Right lobe of liver (tissue), 6 donors: ENCODE measurements at regions not wholly inside any gene's neighbourhood (a gene's known extent, or its start where the extent isn't known, plus 50 kb on each side); places are given as distances from the start of the nearest gene placed in this dataset.

Experiments
- ATAC-seq, 4 donors: fragments of 200-7000 bp; cut with Tn5 transposase; one replicate each; pipeline ENCODE4 v1.9.1; 2020; ENCODE audit warnings: mild to moderate bottlenecking in 4 of 4, moderate library complexity in 4 of 4
- DNase-seq, 3 donors: peaks; one replicate each; pipeline ENCODE4 v3.0.0-alpha.2; 2020
- H3K27ac ChIP-seq, 3 donors: fragments of 200-600 bp; one replicate each; pipeline ENCODE4 v1.8.0; 2022
- H3K27me3 ChIP-seq, 2 donors: fragments of 200-600 bp; one replicate each; pipeline ENCODE4 v1.8.0; 2022
- H3K36me3 ChIP-seq, 4 donors: fragments of 200-600 bp; sonication (generic) in 1 of 4; one replicate each; pipeline versions ENCODE4 v1.5.1 to v1.8.0; 2017 to 2022; ENCODE audit warnings: control low read depth in 1 of 4
- H3K4me1 ChIP-seq, 4 donors: fragments of 200-600 bp; sonication (generic) in 1 of 4; one replicate each; pipeline versions ENCODE4 v1.5.1 to v1.8.0; 2017 to 2022; ENCODE audit warnings: control low read depth in 1 of 4
- H3K4me3 ChIP-seq, 3 donors: fragments of 200-600 bp; one replicate each; pipeline ENCODE4 v1.8.0; 2022
- H3K9me3 ChIP-seq, 4 donors: fragments of 200-600 bp; sonication (generic) in 1 of 4; one replicate each; pipeline versions ENCODE4 v1.5.1 to v1.8.0; 2017 to 2022; ENCODE audit warnings: control low read depth in 1 of 4
- CTCF ChIP-seq, 4 donors: fragments of 200-600 bp in 3 of 4; fragments of 450-650 bp in 1 of 4; IDR thresholded peaks; one replicate each; pipeline versions ENCODE4 v1.5.1 to v1.8.0; 2016 to 2022; ENCODE audit warnings: antibody characterized with exemption in 4 of 4, mild to moderate bottlenecking in 2 of 4
- POLR2A ChIP-seq: fragments of 450-650 bp; IDR thresholded peaks from one replicate; pipeline ENCODE4 v1.6.1; 2017; ENCODE audit warnings: antibody characterized with exemption, mild to moderate bottlenecking
- WGBS: methylation state at CpG from one replicate; pipeline ENCODE4 v1.1.6; 2018; ENCODE audit warnings: low coverage, low lambda C conversion rate; ENCODE audit not compliant: insufficient coverage; ENCODE audit errors: missing lambda C conversion rate; 5-methylcytosine and 5-hydroxymethylcytosine counted together
- intact Hi-C, 2 donors: fragments of 100-400 bp; cut with DNase I; formaldehyde crosslinking; loops; one replicate each; pipeline versions ENCODE4 v1.11.2 to v1.14.1; 2022
- donor health status: DM: no; HTN: yes; CAD: no.
- donor health status: DM: no; HTN: no; CAD: no.
- donor health status: DM: no; HTN: no; CAD: no.
- donor health status: DM: no; HTN: yes; CAD: no.
- donor health status: DM: no; HTN: yes; CAD: no.

DNA sequence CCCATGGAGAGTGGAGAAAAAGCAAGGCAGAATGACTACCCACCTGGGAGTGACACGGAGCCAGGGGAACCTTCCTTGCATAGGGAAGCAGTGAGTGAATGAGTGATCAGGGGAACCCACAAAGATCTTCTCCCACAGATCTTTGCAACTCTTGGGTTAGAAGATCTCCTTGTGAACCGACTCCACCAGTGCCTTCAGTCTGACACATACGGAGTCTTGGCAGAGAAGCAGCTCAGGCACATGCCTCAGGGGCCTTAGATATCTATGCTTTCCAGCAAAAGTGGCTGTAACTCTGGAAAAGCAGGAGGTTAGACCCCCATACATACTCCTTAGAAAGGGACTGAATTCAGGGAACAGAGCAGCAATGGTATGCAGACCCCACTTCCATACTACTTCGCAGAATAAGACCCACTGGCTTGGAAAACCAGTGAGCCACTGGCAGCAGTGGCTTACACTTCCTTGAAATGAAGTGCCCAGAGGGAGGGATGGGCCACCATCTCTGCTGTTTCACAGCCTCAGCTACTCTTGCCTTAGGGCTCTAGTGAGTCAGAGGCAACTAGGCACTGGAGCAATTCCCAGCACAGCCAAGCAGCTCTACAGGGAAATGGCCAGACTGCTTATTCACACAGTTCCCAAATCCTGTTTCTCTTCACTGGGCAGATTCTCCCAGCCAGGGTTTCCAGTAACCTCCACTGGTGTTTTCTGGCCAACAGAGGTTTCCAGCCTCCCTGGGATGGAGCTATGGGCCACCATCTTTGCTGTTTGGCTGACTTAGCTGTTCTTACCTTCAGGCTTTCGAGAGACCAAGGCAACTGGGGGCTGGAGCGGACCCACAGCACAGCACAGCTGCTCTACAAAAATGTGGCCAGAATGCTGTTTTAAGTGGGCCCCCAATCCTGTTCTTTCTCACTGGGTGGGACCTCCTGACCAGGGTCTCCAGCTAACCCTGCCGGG lies 82.8 kb upstream of the TCEAL2 start:
- DNase-seq (no peak), ATAC-seq (no peak)
- Histone ChIP-seq H3K27me3 (no peaks in the 10 kb centered on the region), H3K4me3 (no peak overlapping the region), H3K4me1 (no peaks in the 10 kb centered on the region), H3K27ac (no peak overlapping the region), H3K9me3 (peaks cover 0 to 2% (median 0%) of the 10 kb centered on the region in 4 donors), H3K36me3 (no peaks in the 10 kb centered on the region)
- WGBS = 0% methylated on average over 1 of the region's 7 CpGs
- intact Hi-C loops = no loop called here
- TF ChIP-seq CTCF (IDR thresholded peaks at IDR 0.05) = no peak
- TF ChIP-seq POLR2A = no peak

- Histone ChIP-seq H3K4me1 (no peaks in the 10 kb centered on the region), H3K27ac (no peak overlapping the region), H3K36me3 (no peaks in the 10 kb centered on the region), H3K9me3 (no peaks in the 10 kb centered on the region), H3K4me3 (no peak overlapping the region), H3K27me3 (no peaks in the 10 kb centered on the region)
- DNase-seq (no peak), ATAC-seq (no peak)
- TF ChIP-seq CTCF (IDR thresholded peaks at IDR 0.05) (no peak), POLR2A (no peak)
- WGBS = no CpG with 5 or more reads among the region's 2 CpGs
- intact Hi-C loops = no loop called here
These were observed 96.5 kb upstream of the TCEAL2 start for GRCh38 chrX:102029026-102029425.

DNA sequence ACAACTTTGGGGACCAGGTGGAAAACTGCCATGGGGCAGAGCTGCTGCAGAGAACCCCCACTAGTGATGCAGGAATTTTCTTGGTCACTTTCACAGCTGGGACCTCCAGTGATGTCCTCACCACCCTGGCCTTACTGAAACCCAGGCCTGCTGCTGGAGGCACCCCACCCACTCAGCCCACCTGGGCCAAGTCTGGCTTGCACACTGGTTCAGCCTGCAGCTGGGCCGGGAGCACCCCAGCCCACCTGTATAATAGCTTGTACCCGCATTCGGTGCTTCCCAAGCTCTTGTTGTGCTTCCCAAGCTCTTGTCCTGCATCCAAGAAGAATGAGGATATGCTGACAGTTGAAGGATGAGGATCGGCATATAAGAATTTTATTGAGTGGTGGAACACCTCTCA lies 86.4 kb upstream of the ZMAT1 start:
- Histone ChIP-seq H3K36me3 (no peaks in the 10 kb centered on the region), H3K9me3 (no peaks in the 10 kb centered on the region), H3K27ac (no peak overlapping the region), H3K4me3 (no peak overlapping the region), H3K27me3 (no peaks in the 10 kb centered on the region), H3K4me1 (no peaks in the 10 kb centered on the region)
- 25% methylated on average over 1 of the region's 4 CpGs for WGBS
- DNase-seq (peak in 1 of 3 donors; percentile 29), ATAC-seq (no peak)
- intact Hi-C loops = no loop called here
- TF ChIP-seq POLR2A (no peak), CTCF (IDR thresholded peaks at IDR 0.05) (no peak)

DNA sequence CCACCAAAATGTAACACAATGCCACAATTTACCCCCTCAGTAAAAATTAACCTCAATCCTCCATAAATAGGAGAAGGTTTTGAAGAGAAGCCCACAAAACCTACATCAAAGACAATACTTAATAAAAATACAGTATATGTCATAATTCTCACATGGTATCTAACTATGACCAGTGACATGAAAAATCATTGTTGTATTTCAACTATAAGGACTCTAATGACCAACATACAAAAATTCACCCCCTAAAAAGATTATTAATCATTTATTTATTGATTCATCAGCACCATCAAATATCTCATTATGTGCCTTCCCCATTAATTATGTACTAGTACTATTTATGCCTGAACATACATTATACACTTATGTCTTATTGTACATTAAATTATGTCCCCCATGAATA lies 77.1 kb upstream of the ZMAT1 start:
- TF ChIP-seq POLR2A = no peak
- no peak for TF ChIP-seq CTCF (IDR thresholded peaks at IDR 0.05)
- Histone ChIP-seq H3K4me3 (no peak overlapping the region), H3K36me3 (no peaks in the 10 kb centered on the region), H3K27ac (no peak overlapping the region), H3K4me1 (no peaks in the 10 kb centered on the region), H3K9me3 (no peaks in the 10 kb centered on the region), H3K27me3 (no peaks in the 10 kb centered on the region)
- DNase-seq (no peak), ATAC-seq (no peak)
- intact Hi-C loops = no loop called here
